ENCODE measurements at regions not wholly inside any gene's neighbourhood (a gene's known extent, or its start where the extent isn't known, plus 50 kb on each side); places are given as distances from the start of the nearest gene placed in this dataset.
"Not testable (repeated sequence)": the region's sequence is repeated elsewhere in the genome, so short reads cannot be mapped to it uniquely, and the experiment has no call there.

DNA sequence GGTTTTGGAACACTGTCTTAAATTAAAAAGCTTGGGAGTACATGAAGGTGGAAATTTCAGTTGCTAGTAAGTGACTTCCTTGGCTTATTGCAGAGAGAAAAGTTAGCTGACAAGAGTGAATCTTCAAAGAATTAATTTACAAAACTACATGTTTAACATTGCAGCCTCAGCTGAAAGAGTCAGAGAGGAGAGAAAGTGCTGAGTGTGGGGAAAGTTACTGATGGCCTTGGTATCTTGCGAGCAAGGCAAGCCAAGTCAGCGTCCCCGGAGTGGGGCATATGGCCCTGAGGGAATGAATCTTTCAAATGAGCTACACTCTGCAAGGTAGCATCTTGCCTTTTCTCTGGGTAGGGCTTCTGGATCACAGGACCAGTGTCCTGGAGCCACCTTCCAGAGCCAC, 131.3 kb downstream of the LPIN1 start:
- DNase-seq (ENCODE audit: low read depth), result no peak

DNA sequence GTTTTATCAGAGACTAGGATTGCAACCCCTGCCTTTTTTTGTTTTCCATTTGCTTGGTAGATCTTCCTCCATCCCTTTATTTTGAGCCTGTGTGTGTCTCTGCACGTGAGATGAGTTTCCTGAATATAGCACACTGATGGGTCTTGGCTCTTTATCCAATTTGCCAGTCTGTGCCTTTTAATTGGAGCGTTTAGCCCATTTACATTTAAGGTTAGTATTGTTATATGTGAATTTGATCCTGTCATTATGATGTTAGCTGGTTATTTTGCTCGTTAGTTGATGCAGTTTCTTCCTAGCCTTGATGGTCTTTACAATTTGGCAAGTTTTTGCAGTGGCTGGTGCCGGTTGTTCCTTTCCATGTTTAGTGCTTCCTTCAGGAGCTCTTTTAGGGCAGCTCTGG, 138.8 kb downstream of the LPIN1 start:
- not testable (repeated sequence) for DNase-seq (ENCODE audit: low read depth)

GRCh38 chr2:11886899-11887298, 140.5 kb downstream of the LPIN1 start:
- not testable (repeated sequence) for DNase-seq (ENCODE audit: low read depth)

DNA sequence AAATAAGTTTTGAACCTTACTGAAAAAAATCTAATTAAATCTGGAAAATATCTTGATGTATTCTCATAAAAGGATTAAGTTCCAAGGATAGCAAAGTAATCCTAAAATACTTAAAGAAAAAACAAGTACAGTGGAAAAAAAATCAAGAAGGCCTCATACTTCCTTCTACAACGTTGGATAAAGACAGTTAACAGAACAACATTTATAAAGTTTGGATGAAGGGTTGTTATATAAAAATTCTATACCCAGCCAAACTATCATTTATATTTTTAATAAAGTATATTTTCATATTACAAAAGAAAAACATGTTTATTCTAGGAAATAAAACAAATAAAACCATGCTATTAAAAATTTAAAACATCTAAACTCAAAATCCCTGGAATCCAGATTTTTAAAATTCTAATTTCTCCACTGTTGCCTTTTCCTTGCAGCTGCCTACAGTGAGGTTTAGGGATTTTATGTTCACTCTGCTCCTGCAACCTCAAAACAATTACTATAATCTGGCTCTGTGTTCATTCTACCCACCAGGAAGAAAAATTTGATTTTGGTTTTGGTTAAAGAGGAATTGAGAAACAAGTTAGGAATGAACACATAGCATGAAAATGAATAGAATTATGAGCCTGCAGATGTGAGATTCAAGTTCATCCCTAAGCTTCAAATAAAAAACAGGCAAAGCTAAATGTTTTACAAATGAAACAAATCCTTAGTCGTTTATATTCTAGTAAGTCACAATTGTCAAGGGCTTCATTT, 142.8 kb downstream of the LPIN1 start:
- DNase-seq (ENCODE audit: low read depth), result no peak

DNA sequence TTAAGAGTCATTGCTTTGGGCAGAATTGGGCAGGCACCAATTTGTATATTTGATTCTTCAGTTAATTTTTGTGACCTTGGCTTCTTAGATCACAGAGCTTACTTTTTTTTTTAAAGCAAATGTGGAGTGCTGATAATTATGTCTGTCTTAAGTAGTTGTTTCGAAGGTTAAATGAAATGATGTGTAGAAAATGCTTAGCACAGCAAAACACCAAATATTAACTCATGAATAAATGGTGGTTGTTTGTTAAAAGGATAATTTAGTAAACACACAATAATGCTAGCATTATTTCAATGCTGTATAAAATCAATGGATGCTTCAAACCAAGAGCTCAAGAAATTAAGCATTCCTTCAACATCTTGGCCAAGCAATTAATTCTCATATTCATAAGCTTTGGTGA, 143.4 kb downstream of the LPIN1 start:
- no peak for DNase-seq (ENCODE audit: low read depth)

DNA sequence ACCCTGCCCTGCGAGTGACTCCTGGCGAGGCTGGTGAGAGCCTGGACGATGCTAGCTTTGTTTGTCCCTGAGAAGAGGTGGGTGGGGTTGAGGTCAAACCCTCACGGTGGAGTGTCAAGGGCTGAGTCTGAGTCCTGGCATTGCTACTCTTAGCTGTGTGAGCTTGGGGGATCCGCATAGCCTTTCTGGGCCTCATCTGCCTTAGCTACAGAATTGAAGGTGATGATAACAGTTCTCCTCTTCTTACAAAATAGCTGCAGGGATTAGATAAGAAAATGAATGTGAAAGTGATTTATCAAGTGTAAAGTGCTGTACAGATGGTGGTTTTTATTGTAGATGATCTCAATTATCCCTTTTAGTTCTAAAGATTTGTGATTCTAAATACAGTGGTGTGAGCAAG, 144.6 kb downstream of the LPIN1 start:
- DNase-seq (ENCODE audit: low read depth), result no peak

DNA sequence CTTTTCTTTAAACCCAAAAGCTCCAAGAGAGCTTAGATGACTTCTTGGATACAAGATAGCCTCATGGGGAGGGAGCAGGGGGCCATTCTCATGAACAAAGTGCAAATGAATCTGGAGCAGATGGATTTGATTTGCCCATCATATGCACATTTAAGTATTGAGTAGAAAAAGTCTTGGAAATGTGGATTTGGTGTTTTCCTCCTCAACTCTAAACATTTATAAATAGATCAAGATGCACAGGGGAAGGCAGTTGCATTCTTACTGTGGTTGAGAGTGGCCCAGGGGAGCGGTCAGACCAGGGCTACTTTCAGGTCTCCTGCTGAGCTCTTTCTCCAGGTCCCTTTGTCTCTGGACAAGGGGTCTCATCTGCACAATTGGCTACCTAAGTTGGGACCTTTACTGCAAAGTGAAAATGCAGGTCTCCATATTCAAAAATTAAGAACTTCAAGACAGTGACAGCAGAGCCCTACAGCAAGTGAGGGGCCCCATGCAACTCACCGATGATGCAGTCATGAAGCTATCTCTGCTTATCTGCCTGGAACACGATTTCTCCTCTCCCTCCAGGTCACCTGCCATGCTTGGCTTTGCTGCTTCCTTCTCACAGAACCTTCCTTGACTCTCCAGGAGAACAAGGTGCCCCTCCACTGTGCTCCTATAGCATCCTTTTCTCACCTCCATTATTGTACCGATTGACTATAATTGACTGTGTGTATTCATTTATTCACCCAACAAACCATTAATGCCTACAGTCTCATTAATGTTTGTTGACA, 145.4 kb downstream of the LPIN1 start:
- DNase-seq (ENCODE audit: low read depth), result no peak

GRCh38 chr2:11896386-11896785, 150.0 kb downstream of the LPIN1 start:
- DNase-seq (ENCODE audit: low read depth), result no peak

DNA sequence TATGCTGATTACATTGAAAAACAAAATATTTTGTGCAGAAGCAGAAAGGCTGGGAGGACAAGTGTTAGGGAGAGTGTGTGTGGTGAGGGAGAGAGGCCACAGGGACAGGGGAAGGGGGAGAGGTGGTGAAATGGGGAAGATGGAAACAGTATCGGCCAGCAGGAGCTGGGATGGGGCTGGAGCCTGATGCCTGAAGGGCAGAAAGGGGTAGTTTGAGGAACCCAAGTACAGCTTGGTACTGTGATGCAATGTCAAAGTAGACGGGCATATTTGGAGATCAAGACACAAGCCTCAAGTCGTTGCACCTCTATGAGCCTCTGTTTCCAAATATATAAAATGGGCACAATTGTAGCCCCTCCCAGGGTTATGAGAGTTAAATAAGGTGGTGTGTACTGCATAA, 152.1 kb downstream of the LPIN1 start:
- no peak for DNase-seq (ENCODE audit: low read depth)

GRCh38 chr2:11899264-11899818, 152.9 kb downstream of the LPIN1 start:
- no peak for DNase-seq (ENCODE audit: low read depth)

GRCh38 chr2:11900891-11901290, 154.5 kb downstream of the LPIN1 start:
- DNase-seq (ENCODE audit: low read depth), result not testable (repeated sequence)

GRCh38 chr2:11901351-11902069, 155.1 kb downstream of the LPIN1 start:
- no peak for DNase-seq (ENCODE audit: low read depth)

GRCh38 chr2:11903085-11903606, 156.7 kb downstream of the LPIN1 start:
- no peak for DNase-seq (ENCODE audit: low read depth)

- DNase-seq (ENCODE audit: low read depth), result no peak
Measured at GRCh38 chr2:11904029-11904428, 157.6 kb downstream of the LPIN1 start.

DNA sequence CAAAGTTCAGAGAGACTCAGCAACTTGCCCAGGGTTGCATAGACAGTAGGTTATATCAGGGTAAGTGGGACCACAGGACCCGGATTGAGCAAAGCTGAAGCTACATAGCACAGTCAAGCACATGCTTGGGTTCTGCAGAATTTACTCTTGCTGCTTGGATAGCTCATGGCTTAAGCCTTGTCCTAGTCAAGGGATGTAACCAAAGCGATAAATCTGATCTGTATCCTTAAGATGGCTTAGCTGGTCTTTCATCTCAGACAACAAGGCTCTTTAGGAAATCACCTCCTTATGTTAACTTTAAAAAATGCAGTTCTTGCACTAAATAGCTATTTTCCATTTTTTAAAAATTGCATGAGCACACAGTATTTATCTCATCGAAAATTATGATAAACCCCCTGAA, 158.5 kb downstream of the LPIN1 start:
- DNase-seq (ENCODE audit: low read depth), result no peak

DNA sequence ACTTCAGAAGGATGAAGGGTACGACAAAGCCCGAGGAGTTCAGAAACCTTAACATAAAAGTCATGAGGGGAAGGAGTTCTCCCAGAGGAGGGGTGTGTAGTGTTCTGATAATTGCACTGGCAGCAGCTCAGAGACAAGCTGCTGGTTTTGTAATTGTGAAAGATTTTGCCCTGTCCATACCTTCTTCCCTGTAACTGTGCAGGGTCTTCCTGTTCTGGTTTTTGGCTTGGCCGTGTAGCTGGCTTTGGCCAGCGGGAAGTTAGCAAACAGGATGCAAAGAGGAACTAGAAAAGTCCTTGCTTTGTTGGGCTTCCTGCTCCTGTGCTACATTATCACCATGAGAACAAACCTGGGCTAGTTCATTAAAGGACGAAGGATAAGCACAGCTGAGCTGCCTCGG, 160.8 kb downstream of the LPIN1 start:
- DNase-seq (ENCODE audit: low read depth), result no peak

- DNase-seq (ENCODE audit: low read depth), result no peak
Measured at GRCh38 chr2:11910971-11911370, 164.5 kb downstream of the LPIN1 start.

DNA sequence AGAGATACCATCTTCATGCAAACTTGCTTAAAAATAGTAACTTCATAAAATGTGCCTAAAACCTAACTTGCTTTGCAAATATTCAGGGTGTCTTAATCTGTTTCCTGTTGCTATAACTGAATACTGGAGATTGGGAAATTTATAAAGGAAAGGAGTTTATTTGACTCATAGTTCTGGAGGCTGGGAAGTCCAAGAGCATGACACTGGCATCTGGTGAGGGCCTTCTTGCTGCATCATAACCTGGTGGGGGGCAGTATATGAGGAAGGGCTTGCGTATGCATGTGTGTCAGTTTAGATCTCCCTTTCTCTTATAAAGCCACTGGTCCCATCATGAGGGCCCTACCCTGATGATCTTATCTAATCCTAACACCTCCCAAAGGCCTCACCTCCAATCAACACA, 166.5 kb downstream of the LPIN1 start:
- no peak for DNase-seq (ENCODE audit: low read depth)

DNA sequence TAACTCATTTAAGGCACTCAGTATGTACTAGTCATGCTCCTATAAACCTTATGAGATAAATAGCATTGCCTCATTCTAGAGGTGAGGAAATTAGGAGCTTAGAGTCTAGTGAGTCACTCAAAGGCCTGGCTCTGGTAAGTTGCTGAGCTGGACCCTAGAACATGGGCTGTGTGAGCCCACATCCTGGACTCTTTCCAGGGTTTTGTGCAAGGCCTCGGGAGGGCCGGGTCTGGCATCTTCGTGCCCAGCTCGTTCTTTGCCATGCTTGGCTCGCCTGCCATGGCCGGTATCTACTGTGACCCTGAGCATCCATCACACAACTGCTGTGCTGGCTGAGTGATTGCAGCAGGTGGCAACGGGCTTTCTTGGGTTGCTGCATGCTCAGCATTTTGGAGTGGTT, 168.0 kb downstream of the LPIN1 start:
- no peak for DNase-seq (ENCODE audit: low read depth)

DNA sequence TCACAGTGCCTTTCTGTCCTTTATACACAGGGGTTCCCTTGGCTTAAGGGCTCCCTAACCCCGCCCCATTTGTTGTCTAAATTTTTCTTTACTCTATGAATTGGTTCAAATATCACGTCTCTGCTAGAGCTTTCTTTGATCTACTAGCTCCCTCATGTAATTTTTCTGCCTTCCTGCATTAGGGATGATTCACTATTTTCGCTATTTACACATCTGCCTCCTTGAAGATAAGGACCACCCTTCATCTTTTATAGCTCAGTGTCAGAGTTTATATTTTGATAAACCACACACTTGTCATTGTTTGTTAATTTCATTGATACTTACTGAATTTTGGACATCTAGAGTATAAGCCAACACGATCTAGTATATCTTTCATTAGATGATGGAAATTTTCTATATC, 169.2 kb downstream of the LPIN1 start:
- no peak for DNase-seq (ENCODE audit: low read depth)

- no peak for DNase-seq (ENCODE audit: low read depth)
Measured at GRCh38 chr2:11919953-11920352, 173.5 kb downstream of the LPIN1 start.

DNA sequence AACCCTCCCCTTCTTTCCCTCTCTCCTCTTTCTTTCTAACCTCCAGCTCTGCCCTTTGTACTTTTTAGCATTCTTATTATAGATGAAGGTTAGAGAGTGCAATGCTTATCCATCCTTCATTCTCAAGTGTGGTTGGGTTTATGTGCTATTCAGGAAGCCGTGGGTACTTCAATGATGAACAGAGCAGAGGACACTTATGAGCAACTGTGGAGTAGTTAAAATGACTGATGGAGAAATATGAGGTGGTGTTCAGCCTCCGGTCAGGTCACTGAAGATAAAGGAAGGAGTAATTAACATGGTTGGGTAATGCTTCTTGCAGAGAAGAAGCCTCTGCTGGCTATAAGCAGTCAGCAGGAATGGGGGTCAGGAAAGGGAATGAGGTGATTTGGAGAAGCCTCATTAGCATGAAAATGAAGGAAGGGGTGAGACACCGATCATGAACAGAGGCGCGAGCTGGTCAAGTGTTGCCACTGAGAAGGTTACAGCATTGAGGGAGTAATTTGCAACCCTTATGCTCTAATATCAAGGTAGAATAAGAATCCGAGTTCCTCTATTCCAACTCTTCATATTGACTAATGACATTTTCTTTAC, 174.7 kb downstream of the LPIN1 start:
- DNase-seq (ENCODE audit: low read depth), result no peak

Data from activated T-cell treated with anti-CD3 and anti-CD28 coated beads for 24 hours (primary cell).